Glomerular endothelial cell (primary cell): ENCODE measurements at regions not wholly inside any gene's neighbourhood (a gene's known extent, or its start where the extent isn't known, plus 50 kb on each side); places are given as distances from the start of the nearest gene placed in this dataset.

ENCODE experiments used
- DNase-seq: peaks from one replicate; pipeline ENCODE4 v3.0.0-alpha.2; 2011; ENCODE audit warnings: low read depth, low spot score; ENCODE audit errors: extremely low read depth

DNA sequence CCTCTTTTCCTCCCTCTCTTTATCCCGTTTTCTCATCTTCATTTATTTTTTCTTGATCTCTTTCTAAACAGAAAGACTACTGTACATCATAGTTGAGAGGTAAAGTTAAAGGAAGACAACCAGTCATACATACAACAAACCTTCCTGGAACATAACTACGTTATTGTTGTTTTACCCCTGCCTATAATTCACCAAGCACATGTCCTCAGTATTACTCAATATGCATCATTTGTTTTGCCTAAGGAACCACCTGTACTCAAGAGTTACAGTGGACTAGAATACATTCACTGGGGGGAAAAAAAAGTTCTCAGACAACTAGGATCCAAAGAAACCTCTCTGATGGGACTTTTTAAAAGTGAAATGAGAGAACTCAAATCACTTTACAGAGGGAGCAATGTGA, 344.7 kb upstream of the RBMS3 start:
- DNase-seq = no peak

DNA sequence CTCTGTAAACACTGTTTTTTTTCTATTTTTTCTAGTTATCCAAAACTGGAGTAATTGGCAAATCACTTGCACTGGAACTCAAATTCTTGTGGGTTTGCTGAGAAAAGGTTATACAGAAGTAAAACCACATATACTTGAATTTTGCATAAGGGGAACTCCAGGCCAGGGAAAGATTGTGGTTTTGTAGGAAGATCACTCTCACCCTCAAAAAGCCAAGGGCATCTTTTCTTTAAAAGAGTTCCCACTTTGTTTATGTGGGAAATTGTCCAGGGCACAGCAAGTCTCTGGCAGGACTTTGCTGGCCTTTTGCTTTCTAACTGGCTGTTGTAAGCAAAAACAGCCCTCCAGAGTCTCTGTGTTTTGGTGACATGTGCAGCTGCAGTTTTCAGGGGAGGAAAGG, 340.3 kb upstream of the RBMS3 start:
- DNase-seq = no peak

DNA sequence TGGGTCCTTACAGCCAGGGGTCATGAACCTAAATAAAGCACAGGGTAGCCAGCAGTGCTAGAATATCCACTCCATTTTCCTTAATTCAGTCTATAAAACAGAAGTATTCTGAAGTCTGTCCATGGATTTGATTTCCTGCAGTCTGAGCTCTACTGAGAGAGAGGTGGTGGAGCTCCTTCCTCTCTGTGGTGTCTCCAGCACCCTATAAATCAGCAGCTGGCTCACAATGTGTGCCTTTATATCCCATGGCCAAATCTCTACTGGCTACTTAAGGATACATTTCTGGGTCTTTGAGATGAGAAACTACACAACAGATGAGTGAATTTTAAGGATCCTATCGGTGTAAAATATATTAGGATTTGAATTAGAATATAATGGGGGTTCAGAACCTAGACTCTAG, 339.9 kb upstream of the RBMS3 start:
- no peak for DNase-seq

DNA sequence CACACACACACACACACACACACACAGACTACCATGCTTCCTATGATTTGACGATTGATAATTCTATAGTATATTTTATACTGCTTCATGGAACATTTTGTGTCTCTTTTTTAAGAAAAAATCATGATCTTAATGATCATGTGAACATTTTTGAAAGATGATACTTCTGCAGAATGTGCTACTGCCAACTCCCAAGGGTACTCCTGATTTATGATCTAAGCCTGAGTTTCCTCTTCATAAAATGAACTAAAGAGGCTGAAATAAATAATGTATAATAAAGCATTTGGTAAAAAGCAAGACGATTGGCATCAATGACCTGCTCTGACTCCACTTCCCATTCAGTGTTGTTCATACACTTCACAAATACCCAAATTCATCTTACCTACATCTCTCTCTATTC, 333.8 kb upstream of the RBMS3 start:
- no peak for DNase-seq

DNA sequence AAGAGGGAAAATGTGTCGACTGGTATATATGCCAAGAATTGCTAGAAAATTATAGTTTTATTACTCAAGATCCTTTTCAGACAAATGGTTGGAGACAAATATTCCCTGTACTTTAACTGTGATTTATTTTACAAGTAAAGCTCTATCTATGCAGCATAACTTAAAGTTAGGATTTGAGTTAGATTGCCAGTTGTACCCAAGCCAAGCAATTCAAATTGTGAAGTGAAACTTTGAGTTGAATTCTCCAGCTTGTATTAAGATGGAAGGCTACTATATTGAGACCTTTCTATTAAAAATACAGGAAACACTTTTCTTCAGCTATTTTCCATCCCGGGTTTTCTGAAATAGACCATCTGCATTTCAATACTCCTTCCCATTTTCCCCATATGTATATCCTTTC, 333.1 kb upstream of the RBMS3 start:
- no peak for DNase-seq

DNA sequence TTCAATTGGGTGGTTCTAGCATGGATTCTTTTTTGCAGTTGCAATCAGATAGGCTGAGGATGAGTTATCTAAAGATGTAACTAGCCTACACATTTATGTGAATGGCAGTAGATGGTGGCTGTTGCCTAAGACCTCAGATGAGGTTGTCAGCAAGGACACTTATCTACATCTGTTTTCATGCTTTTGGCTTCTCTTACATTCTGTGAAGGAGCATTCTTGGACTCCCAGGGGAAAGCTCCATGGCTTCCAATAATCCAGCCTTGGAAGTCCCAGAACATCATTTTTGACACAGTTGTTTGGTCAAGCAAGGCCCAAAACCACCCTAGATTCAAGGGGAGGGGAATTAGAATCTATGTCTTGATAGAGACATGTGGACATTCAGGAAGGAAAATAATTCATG, 332.2 kb upstream of the RBMS3 start:
- DNase-seq = no peak

DNA sequence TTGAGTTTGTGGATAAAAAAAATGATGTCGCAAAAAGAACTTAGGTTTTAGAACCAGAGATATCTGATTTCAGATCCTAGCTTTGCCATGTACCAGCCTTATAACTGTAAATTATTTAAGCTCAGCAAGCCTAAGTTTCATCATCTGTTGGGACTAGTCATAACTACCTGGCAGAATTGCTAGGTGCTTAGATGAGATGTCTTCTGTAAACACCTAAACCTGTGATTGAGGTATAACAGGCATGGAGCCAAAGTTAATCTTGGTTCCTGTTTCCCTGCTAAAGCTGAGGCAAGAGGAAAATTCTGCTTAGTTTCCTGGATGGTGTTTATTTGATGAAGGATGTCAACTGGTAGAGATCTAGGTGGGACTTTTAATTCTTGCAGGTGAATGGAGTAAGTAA, 331.3 kb upstream of the RBMS3 start:
- DNase-seq = no peak

DNA sequence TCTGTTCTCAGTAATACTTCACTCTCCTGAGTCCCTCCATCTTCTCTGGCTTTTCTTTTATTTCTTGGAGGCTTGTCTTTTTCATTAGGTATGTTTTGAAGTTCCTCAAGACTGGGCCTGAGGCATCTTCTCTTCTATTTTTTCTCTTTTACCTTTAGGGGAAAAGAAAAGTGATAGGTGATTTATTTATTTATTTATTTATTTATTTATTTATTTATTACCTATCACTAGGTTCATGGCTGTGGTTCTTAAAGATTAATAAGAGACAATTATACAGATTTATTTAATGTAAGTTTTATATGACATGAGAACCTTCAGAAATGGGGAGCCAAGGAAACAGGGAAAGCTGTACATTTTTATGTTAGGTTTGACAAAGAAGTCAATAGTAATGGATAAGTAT, 330.3 kb upstream of the RBMS3 start:
- DNase-seq = no peak

DNA sequence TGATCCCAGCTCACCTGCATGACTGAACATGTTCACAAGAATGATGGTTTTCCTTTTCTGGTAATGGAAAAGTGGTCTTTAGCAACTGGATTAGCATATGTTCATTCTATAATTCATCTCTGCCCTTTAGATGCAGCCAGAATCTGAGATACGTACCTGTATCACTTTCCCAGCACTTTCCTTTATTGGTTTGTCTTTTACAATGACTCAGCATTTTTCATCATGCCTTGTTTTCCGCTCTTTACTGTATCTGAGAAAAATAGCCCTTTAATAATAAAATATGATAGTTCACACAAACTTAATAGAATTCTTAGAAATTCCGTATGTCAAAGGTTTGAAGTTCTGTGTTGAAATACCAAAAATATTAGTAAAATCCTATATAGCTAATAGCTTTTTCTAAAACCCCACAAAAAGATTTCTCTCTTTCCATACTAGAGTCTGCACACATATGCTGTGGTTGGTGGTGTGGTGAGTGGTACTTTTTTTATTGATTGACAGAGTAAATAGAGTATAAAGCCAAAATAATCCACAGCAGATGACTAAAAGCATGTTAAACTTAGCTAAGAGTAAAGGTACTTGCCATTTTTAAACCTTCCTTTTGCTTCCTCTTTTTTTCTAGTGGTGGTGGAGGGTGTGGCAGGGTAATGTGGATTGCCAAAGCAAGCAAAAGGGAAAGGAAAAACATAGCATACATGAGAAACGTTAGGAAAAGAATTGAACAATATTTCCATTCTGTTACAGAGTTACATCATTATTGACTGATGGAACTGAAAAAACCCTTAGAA, 328.9 kb upstream of the RBMS3 start:
- DNase-seq = no peak

DNA sequence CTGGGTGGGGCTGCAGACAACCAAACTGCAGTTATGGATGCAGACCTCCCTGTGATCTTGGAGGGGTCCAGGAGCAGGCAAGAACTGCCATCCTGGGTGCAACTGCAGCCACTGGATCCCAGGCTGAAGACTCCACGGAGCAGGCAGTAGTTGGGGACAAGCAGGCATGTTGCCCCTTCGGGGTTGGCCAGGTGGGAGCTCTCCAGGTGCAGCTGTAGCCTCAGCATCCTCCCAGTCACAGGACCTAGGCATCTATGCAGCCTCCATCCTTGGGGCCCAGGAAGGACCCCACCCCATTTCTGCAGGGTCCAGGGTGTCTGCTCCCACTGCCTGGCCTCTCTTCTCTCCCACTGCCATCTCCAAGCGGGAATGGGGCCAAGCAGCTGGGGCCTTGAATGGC, 322.2 kb upstream of the RBMS3 start:
- DNase-seq = no peak

DNA sequence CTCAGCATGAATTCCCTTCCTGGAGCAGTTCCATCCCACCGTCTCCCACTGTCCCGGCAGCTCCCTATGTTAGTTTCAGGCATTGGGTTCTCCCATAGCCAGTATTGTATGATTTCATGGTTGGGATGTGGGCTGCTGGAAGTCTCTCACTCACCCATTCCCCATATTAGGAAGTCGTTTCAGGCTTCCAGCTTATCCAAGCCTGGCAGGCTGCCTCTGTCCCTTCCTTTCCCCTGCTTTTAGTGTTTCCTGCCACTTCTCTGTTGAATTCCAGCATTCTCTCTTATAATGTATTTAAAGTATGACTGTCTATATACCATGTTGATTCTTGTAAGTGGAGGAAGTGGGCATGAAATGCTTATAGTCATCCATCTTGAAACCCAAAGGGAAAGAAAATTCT, 309.7 kb upstream of the RBMS3 start:
- no peak for DNase-seq

DNA sequence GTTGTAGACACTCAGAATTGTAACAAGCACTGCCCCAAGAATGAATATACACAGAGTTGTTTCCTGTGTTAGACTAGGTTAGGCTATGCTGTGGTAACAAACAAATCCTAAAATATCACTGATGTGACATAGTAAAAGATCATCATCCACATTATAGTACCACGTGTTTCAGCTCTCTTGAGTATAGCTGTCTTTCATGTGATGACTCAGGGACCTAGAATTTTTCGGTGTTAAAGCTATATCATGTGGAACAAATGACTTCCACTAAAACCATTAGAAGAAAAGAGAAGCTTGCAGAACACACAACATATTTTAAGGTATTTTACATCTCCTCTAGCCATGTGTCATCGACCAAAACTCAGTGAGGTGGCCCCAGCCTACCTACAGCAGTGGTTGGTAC, 307.9 kb upstream of the RBMS3 start:
- no peak for DNase-seq

DNA sequence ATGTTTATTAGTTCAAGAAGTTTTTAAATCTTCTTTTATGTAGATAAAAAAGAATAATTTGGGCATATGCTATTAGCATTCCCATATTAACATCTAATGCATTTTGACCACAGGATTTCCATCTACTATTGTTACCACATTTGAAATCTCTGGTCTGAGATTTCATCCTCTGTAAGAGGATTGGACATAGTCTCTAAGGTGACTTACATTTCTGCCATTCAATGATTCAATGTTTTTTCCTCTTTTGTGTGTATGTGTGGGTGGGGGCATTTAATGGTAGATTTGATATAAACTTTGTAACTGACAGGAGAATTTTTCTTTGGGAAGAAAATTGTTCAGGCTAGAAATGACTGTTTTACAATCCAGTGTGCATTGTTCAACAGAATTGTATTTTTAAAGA, 307.3 kb upstream of the RBMS3 start:
- no peak for DNase-seq

DNA sequence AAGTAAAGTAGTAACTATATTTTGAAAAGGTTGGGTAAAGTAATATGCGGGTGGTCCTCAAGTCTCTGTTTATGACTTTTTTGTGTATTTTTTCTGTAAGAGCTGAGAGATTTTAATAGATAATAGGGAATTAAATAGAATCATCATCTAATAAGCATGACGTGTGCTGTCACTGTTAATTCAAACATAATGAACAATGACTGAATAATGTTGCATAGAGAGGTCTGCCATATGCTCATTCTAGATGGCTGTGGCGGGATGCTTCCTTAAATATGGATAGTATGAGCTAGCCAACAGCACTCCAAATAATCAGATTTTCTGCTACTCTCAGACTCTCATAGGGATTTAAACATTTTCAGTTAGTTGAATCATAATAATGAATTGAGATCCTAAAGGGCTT, 302.8 kb upstream of the RBMS3 start:
- no peak for DNase-seq

DNA sequence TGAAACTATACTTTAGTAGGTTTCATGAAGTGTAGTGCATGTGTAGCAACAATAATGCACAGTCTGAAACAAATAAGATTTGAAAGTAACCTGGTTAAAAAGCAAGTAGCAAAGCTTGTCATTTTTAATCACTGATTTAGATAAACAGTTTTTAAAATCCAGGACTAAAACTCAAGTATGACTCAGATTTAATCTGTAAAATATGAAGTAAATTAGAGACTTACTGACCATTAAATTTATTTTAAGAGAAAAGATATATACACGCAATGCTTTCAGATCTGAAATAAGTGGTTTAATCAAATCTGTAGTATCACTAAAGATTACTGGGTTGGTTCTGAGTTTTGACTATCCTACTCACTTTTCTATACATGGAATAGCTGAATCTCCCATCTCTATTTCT, 300.7 kb upstream of the RBMS3 start:
- DNase-seq = no peak

DNA sequence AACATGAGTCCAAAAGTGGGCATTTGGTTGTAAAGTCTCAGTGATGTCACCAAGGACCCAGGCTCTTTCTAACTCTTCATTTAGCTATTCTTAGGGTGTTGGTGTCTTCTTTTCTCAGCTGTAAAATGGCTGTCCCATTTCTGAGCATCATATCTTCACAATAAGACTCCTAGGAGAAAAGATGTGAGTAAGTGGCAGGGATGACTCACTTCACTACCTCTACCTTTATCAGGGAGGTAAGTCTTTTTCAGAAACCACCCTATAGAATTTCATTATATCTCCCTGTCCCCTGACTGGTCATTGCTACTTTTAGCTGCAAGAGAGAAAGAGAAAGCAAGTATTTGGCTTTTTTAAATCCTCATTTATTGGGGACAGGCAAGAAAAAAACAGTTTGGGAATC, 300.2 kb upstream of the RBMS3 start:
- DNase-seq = no peak

DNA sequence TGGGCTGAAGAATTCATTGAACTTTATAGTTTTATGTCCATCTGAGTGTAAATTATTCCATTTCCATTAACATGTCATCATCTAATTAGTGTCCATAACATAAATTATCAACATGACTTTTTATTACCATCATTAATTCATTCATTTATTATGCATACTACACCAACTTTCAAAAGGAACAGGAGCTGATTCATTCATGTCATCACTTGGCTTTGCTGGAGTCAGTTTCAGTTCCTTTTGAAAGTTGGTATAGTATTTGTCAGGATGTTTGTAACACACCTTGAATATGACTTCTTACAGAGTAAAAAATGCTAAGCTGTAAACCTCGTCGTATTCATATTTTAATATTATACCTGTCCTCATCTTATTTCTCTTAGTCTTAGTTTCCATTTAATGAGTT, 298.0 kb upstream of the RBMS3 start:
- DNase-seq = no peak

DNA sequence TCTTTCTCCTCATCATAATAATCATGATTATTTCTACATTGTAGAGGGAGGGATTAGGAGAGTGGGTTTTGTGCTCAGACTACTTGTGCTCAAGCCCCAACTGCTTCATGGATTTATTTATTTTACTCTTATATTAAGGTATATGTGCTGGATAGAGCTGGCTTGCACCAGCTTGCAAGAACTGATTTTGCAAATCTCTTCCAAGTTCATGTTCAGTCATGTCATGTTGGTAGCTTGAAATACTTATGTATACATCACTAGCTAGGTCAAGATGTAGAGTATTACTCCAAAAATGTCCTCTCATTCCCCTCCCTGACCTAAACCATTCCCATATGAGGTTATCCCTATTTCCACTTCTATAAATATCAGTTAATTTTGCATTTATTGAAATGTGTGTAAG, 293.9 kb upstream of the RBMS3 start:
- DNase-seq = no peak

DNA sequence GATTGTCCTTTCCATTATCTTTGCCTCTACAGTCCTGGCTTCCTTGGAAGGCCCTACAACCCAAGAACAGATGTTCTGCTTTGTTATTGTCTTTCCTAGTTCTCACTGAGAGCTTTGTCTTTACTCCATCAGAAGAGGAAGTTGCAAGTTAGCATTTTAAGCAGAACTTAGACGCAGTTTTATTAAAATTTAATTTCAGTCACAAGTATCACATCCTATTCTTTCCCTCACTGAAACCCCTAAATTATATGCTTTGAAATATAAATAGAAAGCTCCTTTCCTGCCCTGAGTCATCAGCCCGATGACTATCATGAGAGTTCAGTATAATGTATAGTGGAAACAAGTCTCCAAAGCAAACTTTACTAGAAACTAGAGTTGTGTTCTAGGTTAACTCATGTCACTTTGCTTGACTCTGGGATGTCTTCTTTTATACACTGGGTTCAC, 291.2 kb upstream of the RBMS3 start:
- DNase-seq = no peak

DNA sequence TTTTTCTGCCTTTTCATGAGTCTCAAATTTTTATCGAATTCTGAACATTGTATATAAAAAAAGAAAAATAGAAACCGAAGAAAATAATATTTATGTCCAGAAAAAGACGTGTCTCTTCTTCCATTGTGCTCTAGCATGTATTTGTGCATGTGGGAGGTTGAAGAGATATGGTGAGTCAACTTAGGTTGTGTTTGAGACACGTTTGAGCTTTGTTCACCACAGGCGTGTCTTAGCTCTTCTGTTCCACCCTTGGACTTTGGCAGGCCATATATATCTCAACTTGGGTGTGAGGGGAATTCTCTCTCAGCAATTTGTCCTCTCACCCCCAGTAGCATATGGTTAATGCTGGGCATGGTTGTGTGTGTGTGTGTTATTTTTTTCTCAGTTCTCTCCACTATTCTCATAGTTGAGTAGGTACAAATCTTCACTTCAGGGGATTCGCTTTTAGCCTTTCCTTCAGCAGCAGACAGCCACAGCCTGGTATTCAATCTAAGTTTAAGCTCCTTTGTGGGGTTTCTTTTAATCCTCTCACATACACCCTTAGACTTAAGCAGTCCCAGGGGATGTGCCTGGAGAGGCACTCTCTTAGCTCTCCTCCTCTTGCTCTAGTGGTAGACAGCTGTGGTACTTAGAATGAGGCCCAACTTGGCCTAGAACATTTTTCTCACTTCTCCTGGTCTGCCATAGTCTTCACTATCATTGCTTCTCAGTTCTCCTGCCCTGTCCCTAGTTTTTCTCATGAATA, 286.5 kb upstream of the RBMS3 start:
- no peak for DNase-seq

DNA sequence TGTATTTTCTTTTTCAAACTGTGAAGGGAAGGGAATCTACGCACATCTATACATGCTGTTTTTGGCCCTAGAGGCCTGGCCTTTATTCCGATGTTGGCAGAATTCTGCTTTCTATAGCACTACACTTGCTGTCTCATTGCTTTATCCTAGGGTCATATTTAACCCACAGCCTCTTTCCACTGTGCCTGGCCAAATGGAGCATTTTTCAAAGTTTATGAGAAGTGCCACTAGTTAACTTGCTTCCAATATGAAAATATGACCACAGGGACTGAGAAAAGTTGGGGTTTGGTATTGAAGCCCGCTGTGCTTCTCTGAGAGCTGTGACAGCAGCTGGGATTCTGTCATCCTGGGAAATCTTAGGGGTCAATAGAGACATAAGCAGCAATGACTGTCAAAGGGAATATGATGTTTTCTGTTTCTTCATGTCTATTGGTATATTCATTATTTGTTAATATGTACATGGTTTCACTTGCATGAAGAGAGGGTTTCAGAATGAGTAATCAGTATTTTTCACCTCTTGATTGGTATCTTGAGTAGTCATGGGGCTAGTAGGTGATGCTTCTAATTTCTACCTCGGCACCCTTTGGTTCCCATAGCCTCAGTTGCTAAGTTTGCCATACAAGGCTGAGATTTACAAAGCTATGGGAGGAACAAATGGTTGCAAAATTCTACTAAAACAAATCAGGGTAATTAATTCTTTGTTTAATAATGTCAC, 275.8 kb upstream of the RBMS3 start:
- no peak for DNase-seq

DNA sequence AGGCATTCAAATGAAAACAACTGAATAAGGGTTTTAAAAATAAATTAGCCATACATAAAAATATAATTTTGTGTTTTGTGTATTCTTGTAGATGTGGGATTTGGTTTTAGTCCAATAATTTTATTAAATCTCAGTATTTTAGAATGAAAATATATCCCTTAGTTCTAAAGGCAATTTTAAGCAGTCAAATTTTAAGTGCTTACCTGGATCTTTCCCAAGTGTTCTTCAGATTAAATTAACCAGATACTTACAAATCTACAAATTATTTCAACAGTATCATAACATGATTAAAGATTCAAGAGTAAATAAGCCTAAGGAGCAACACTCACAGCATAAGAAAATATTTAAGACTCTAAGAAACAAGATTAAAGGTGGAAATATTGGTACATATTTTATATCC, 275.0 kb upstream of the RBMS3 start:
- DNase-seq = no peak
